HG02943 (cell line): ENCODE measurements at regions not wholly inside any gene's neighbourhood (a gene's known extent, or its start where the extent isn't known, plus 50 kb on each side); places are given as distances from the start of the nearest gene placed in this dataset.

Experiments
- ATAC-seq: cut with Tn5 transposase; IDR thresholded peaks from one replicate; pipeline ENCODE4 v1.9.1; 2021; ENCODE audit warnings: mild to moderate bottlenecking, low read depth, moderate library complexity; ENCODE audit not compliant: unreplicated experiment

DNA sequence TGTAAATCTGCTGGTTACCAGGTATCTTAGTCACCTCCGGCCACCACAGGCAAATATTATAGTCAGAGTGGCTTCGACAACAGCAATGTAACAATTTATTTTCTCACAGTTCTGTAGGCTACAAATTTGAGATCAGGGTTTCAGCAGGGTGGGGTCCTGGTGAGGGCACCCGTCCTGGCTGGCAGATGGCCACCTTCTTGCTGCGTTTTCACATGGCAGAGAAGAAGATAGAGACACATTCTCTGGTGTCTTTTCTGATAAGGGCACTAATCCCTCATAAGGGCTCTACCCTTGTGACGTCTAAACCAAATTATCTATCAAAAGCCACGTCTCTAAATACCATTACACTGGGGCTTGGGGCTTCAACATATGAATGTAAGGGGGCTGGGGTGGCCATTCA is 843.2 kb upstream of the FANCL start:
- ATAC-seq: no peak

DNA sequence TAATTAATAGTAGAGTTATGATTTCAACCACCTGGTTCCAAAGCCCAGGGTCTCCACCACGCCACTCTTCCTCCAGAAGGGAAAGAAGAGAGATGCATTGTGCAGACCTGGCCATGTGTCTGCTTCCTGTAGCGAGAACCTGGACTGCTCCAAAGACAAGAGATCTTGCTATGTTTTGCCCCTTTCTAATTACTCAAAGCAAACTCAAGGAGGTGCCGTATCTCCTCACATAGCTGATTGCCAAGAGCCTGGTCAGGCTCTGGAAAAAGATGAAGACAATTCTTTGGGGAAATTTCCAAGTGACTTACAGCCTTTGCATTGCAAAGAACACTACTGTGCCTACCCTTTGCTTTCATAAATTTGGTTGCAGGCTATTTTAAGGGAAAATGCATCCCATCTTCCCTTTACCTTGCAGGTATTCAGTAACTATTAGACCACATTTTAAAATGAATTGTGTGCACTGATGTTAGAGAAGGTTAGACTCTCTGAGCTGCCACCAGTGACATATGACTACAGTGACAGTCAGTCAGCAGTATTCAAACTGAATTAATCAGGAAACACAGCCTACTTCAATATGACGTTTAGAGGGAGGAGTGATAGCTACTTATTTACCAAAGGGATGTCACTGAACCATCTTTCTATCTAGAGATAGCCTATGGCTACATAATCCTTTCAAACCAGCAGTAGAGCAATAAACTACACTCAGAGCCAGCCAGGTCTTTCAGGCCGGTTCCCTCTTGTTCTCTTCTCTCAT is 842.1 kb upstream of the FANCL start:
- ATAC-seq: no peak

DNA sequence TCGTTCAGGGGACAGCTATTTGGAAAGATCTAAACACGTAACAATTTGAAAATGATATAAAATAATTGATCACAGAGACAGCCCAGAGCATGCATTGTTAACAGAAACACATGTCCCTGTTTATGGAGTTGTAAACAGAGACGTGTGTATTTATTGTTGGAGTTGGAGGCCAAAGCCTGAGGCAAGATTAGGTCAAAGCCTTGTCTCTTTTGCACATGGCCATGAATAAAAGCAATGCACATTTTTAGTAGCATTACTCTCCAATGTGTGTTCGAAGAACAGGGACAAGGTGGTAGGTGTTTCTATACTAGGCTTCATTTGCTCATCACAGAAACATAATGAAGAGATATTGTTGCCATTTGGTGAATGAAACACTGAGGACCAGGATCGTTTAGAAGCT is 841.5 kb upstream of the FANCL start:
- ATAC-seq: no peak

DNA sequence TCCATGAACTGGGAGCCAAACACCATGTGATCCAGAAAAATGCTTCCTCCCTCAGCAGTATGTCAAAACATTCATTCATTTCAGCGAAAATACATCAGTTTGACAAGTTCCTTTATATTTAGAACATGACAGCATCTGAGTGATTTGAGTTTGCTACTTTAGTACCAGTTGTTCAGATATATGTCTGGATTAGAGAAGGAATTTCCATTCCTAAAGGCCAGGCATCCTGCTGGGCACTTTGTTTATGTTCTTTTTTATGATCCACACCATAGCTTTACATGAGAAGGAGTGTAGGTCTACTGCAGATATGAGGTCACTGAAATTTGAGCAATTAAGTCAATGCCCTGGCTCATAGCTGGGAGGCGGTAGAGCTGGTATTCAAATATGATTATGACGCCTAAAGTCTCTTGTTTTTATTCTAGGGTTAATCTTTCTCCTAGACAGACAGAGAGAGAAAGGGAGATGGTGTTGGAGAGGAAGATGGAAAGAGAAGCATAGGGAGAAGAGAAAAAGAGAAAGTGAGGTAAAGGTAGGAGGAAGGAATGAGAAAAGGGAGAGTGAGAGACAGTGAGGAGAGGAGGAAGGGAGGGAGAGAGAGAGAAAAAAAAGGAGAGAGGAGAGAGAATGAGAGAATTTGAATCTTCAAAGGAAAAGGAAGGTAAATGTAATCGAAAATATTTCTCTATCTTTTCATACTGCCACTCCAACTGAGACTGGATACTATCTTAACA is 839.5 kb upstream of the FANCL start:
- no peak for ATAC-seq

DNA sequence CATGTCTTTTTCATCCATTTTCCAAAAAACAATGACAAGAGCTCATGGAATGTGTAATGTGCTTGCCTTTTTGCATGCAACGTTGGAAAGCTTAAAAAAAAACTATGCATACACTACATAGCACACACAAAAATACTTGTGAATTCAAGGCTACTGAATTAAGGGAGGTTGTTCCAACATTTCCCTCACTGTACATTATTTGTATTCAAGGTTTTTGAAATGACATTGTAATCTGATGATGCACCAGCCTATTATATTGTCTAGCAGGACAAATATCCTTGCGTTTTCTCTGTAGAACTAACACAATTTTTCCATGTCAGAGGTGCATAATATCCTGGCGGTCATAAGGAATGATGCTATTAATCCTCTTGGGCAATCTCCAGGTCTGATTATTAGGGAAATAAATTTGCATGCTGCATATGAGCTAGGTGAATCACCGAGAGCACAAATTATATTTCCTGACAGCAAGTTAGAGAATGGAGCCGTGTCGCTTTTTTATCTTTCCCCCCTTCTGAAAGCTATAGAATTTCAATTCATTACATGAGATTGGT is 836.9 kb upstream of the FANCL start:
- ATAC-seq: no peak

DNA sequence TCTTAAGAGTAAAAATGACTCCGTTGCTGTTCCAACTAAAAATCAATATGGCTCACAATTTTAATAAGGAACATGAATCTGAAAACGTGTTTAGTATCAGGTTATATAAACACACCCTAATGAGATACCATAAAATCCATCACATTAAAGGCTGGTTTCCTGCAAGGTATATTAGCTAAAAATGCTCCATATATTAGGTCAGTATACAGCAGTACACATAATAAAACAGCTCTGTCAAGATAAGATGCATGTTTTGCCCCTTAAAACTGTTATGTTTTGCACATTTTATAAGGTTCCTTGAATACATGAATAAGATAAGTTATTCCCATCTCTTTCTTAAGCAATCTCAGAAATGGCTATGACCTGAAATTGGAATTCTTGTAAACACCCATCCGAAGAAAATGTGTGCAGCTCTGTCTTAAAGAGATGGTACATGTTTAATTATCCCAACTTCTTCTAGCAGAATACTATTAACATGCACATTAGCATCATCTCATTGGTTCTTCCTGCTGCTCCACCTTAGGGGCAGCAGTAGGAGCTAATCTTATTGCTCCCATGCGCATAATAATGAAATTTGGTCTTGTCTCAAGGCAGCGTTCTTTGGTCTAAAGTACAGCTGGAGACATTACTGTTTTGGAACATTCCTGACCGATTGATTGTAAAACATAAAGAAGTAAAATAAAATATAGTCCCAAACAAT is 836.1 kb upstream of the FANCL start:
- ATAC-seq: no peak

DNA sequence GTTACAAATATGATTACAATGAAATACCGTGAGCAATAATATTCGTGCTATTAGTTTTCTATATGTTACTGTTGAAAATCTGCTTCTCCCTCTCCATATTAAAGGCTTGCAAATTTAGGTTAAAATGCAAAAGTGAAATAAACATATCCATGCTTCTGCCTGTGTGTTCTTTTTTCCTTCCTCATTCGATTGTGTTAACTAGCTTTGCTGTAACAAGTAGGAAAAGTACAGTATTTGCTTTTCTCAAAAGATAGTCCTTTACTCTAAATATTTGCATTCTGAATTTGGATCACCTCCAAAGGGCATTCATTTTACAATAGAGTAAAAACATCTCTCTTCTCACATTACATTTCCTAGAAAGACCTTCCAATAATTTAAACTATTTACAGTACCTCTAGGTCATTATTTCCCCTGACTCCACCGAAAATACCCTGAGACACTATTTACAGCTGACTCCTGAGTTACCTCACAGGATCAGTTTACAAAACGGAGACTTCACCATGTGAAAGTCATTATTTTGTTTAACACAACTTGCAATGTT is 835.0 kb upstream of the FANCL start:
- no peak for ATAC-seq

DNA sequence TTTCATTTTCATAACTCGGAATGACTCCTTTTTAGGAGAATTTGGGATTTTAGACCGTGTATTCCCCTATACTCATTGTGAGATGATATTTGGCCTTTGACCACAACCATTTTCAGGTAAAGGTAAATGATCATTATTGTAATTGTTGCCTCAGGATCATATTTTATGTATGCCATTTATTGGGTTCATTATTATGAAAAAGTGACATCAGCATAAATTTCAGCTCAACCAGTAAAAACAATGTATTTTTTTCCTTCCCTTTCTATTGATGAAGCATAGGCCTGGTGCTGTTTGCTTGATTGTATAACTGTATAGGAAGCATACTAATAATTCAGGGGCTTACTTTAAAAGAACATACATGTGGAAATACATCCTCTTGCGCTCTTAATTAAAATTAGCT is 832.9 kb upstream of the FANCL start:
- ATAC-seq: no peak

DNA sequence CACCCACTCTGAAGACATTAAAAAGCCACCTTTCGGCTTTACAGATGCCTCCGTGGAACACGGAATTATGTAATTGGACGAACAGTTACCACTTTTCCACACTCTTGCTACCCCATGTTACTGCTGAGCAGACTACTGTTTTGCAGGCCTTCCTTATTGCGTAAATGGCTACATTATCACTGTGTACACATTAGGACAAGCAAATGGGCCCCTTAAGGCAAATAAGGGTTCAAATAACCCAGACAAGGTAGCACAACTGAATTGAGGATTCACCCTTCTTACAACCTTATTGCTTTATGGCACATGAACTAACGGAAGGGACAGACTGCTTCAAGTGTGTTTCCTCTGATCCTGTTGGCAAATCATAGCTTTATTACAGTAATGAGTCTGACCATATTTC is 832.2 kb upstream of the FANCL start:
- no peak for ATAC-seq

DNA sequence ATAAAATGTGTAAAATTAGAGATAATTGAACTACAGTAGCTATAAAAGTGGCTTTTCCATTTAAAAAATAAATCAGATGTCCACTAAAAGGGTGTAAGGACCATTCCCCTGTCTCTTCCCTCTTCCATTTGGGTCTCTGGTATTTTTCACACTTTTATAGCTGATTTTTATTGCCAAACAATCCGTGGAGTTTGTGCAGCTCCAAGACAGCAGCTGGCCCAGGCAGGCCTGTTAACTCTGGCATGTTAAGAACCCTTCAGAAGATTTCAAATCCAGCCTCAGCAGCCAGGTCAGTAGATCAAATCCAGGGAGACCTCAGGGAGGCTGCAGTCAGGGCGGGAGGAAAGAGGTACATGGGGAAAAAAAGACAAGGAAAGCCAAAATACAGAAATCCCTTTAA is 827.1 kb upstream of the FANCL start:
- ATAC-seq: no peak

DNA sequence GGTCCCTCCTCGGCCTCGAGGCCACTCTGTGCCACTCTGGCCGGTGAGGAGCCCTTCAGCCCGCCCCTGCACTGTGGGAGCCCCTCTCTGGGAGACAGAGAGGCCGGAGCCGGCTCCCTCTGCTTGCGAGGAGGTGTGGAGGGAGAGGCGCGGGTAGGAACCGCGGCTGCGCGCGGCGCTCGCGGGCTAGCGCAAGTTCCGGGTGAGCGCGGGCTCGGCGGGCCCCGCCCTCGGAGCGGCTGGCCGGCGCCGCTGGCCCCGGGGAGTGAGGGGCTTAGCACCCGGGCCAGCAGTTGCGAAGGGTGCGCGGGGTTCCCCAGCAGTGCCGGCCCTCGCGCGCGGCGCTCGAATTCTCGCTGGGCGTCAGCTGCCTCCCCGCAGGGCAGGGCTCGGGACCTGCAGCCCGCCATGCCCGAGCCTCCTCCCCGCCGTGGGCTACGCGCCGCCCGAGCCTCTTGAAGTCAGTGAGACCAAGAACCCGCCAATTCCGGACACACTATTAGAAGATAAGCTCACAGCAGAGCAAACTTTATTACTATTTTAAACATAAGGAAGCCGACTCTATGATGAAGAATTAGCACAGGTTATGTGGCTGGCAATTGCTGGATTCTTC is 825.8 kb upstream of the FANCL start:
- ATAC-seq: no peak

DNA sequence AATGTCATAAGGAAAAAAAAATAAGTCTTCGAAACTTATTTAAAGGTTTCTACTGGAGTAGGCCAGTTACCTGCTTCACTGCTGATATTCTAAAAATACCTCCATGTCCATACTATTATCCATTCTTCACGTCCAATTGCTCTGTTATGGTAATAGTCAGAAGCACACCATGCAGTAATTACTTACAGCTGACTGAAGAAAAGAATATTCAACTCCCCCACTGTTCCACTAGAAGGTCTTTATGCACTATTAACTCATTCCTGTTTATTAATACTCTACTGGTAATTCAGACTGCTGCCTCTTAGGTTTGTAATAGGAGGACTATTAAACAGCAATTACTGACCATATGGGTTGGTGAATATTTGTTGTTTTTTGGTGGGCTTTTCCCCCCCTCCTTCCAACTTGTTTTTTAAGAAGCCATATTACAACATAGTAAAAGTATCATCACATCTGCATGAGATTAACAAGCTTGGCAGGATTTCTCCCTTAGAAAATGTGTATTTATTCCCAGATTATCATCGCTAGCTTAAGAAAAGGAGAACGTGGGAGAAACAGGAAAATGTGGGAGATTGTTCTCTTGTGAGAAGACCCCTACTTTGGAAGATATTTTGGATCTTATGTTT is 806.4 kb upstream of the FANCL start:
- no peak for ATAC-seq

DNA sequence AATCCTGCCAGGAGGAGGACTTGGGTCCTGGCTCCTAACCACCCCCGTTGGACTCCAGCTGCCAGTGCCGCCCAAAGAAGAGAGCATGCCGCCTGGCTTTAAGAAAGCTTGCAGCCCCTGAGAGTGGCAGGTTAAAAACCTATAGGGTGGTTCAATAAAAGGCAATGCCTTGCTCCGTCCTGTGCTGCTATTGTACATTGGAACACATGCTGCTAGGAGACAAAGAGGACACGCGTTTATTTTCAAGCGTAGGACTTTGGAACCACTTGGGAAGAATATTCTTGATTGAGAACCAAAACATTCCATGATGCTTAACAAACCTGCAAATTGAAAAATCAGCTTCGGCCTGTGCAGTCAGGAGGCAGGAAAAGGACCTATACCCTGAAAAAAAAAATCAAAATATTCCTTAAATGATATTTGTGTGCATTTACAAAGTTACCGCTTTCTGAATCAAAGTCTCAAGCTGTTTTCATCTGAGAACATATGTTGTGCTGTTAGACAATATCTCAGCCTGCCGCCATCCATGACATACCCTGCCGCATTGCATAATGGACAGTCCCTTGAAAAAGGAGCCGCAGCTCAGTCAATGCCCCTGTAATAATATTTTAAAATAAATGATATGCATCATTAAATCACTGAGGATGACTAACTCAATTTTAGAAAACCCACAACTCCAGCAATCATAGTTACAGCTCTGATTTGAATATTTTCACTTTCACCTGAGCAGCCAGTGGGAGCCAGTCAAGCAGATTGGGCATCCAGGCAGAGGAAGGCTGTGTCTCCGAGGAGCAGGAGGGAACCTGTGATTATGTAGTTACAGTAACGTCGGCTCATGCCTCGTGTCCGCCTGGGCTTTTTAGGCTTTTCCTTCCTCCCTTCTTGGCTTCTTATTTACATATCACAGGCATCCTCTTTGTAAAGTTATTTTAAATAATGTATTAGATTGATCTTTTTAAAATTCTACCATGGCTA is 805.6 kb upstream of the FANCL start:
- ATAC-seq: no peak

DNA sequence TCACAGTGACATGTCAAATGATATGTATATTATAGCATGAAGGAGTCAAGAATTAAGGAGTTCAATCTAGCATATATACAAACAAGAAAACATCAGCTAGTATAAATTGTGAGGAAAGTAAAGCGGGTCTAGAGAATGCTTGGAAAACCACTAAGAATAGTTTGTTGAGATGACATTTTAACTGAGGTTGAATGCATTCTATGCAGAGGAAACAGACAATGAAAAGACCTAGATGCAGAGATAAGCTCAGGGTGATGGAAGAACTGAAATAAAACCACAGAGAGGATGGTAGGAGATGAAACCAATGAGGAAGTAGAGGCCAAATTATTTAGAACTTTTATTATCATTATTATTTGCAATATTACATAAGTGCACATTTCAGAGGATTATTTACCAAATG is 803.6 kb upstream of the FANCL start:
- no peak for ATAC-seq

DNA sequence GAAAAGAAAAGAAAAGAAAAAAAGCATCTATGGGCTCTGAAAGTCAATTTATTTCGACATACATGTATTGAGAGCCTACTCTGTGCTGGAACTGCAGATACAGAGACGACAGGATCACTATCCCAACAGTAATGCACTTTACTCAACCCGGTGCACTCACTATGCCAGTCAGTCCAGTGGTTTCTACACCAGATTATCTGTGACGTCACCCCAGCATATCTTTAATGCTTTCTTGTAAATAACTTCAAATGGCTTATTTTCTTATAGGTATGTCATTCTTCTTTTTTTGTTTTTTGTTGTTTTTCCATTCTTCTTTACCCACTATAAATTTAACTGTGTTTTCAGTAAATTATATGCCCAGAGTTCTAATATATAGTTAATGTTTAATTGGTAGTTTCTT is 800.0 kb upstream of the FANCL start:
- ATAC-seq: no peak

DNA sequence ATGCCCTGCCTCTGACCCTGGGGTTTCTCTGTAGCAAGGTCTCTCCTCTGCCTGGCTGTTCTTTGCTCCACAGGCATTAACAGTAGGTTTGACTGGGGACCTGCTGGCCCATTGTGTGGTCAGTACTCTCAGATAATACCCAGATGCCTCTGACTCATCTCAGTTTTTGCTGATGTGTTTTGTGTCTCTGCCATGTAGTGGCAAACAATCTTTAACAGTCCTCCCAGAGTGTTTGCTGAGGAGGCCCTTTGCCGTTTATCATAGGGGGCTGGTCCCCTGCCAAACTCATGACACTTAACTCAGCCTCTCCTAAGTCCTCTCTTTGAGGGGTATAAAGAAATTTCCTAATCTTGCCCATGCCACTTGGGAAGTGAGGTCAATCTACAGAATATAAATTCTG is 793.7 kb upstream of the FANCL start:
- no peak for ATAC-seq

DNA sequence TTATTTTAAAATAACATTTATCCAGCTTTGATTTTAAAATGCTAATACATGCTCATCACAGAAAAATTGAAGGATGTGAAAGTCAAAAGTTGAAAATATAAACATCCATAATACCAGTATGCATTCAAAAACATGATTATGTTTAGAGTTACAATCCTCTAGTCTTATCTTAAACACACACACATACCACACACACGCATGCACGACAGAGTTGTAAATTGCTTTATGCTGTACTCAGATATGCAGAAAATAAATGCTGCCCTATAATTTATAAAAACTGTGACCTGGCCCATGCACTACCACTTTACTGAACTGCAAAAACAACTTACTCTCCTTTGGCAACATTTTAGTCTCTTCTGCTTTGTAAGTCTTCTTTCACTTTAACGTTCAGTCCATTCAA is 793.0 kb upstream of the FANCL start:
- no peak for ATAC-seq

DNA sequence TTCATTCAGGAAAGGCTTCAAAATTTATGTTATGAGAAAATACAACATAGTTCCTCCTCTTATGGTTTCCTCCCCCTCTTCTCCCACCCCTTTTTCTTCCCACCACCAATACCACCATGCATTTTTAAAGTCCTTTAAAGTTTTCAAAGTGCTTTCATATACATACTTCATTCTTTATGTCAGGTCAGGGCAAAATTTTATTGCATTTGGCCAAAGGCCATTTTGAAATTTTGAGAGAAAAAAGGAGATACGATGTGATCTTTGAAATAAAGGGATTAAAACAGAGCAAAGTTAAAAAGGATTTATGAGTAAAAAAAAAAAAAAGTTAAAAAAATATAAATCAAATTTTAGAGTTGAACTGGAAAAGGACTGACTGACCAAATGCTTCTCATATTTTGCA is 792.5 kb upstream of the FANCL start:
- no peak for ATAC-seq

DNA sequence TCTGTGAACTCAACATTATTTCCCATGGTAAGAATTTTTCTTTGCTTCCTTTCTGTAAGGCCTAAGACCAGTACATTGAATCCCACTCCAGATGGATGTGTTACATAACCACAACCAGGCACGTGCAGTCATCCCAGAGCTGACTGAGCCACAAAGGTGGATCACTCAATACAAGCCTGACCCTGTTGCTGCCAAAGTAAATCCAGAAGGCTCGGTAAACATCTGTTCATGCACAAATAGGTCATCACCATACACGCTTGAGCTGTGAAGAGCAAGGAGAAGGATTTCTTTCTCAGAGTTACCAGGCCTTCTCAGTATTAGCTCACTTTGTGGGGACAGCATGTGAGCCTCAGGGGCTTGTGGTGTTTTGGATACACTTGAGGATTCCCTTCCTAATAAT is 791.4 kb upstream of the FANCL start:
- ATAC-seq: no peak
